SW480 (cell line): ENCODE measurements at regions not wholly inside any gene's neighbourhood (a gene's known extent, or its start where the extent isn't known, plus 50 kb on each side); places are given as distances from the start of the nearest gene placed in this dataset.

ENCODE experiments used
- DNase-seq: peaks from one replicate; pipeline ENCODE4 v3.0.0-alpha.2; 2016; ENCODE audit warnings: low spot score

- no peak for DNase-seq
These were observed 423.7 kb downstream of the C3orf38 start for GRCh38 chr3:88573472-88573871.

DNA sequence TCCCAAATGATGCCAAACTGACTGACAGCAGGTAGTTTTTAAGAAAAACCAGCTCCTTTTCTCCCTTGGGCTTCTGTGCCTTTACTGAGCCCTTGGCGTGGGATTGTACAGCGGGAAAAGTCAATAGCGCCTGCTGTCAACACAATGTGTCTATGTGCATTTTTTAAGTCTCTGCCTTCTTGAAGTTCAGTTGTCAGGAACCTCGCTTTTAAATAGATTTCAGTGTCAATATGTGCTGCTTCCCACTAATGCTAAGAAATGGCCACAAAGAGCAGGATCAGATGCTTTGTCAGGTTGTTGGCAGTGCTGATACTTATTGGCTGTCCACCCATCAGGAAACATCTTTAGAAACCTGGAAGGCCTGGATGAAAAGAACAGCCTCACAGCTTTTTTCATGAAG is 424.4 kb downstream of the C3orf38 start:
- no peak for DNase-seq

DNA sequence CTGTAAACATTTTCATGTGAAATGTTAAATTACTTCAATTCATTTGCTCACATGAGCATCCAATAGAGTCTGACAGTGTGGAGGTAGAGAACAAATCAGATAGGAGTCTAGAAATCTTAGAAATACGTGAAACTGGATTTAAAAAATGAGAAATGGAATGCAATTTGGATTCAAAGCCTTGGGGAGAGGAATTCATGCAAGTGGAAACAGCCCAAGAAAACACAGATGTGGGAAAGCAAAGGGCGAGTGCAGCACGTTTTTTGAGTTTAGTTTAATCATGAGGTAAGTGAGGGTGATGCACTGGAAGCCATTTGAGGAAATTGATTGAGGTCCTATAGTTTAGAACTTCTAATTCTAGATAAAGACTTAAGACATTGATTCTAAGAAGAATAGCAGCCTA is 434.7 kb downstream of the C3orf38 start:
- no peak for DNase-seq

DNA sequence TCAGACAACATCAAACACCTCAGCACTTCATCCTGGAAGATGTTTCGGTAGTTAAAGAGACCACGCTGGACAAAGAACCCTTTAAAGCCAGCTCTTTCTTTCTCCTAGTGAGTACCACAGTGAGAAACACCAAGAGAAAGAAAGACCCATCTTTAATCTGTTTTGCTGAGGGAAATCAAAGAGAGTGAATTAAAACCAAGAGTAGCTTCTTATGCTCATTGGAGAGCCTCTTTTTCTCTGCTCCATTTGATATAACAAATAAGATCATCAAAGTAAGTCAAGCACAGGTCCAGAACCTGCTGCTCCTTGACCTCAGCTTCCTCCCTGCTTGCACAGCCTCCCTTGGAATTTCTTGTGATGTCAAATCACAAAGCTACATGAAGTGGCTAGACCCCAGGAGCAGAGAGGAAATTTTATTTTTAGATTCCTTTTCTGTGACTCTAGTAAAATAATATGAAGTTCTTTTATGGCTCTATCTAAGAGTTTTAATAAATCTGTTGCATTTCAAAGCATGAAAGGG is 436.4 kb downstream of the C3orf38 start:
- DNase-seq: no peak

DNA sequence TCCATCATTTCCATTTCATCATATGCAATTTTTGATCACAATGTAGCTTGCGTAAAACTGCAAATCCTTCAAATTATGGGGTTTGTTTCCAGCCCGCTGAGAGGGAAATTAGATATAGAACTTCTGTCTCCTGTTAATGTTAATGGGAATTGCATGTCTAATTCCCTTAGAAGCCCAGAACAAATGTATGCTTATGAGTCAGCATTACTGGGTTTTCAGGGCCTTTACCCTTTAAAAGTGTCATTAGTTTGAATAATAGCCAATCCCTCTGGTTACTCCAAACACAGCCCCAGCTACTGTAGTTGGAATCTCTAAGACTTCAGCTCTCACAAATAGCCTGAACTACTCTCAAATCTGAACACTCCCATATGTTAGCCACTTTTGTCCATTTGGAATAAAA is 439.4 kb downstream of the C3orf38 start:
- no peak for DNase-seq

- no peak for DNase-seq
These were observed 445.3 kb downstream of the C3orf38 start for GRCh38 chr3:88595026-88595425.

- DNase-seq: no peak
These were observed 446.7 kb downstream of the C3orf38 start for GRCh38 chr3:88596451-88596850.

DNA sequence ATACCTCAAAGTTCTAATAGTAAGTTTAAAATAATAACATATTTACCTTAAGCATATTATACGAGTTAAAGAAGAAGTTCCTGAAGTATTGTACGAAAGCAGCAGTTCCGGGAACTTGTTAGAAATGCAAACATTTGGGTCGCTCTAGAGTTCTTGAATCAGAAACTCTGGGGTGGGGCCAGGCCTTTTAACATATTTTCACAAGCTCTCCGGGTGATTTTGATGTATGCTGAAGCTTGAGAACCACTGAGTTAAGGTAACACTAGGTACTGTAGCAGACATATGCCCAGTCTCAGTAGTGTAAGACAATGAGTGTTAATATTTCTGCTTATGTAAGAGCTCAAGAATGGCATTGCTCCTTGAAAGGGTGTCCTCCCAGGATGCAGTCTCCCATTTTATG is 461.1 kb downstream of the C3orf38 start:
- DNase-seq: no peak

- DNase-seq: no peak
These were observed 462.1 kb downstream of the C3orf38 start for GRCh38 chr3:88611826-88612326.

DNA sequence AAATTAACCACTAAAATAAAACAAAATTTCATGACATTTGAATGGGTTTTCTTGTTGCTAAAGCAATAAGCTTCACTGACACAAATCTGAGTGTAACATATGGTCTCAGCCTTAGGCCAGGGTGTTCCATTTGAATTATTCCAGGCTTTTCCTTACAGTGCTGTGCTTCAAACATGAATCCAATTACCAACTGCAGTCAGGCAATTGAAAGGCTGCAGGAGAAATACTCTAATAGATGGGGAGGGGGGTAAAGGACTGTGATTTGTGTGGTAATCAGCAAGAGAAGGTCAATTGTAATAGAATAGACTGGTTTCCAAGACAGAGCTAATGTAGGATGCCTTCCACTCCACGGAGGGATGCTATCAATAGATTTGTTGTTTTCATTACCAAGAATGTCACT is 466.7 kb downstream of the C3orf38 start:
- DNase-seq: no peak

DNA sequence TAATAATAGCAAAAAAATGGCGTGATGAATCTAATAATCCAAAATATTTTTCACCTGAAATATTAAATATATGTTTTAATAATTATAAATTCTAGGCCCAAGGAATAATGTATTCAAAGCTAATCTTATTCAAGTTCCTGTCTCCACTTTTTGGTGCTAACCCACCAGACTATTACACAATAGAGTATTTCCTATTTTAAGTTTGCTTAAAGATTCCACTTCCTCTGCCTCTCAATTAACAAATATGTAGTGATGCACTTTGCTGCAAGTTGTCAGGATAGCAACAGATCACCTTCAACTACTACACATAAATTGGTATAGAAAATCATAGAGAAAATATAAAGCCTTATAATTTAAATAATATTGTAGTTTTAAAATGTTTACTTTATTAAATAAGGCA is 467.5 kb downstream of the C3orf38 start:
- no peak for DNase-seq

DNA sequence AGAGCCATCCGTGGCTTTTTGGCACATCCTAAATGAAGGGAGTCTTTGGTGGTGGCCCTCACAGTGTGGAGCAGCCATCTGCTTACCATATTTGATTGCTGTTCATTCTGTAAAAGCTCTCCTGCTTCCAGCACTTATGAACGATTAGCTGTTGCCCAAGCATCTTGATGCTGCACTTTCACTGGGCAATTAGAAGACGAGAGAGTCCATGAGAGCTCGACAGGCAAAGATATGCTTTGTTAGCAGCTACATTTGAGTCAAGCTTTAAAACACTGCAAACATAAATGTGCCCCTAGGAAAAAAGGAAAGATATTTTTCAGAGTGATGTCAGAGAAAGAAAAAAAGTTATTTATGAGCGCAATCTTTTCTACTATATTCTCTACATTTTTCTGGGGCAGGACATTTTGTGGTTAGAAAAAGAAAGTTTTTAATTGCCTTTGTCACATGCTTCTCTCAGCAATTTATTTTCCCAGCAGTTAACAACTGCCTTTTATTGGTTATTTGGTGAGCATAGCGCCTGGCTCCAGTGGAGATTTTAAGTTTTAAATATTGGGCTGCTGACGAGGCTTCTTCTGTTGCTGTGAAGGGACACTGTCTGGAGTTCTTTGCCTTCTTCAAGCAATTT is 468.4 kb downstream of the C3orf38 start:
- DNase-seq: no peak

DNA sequence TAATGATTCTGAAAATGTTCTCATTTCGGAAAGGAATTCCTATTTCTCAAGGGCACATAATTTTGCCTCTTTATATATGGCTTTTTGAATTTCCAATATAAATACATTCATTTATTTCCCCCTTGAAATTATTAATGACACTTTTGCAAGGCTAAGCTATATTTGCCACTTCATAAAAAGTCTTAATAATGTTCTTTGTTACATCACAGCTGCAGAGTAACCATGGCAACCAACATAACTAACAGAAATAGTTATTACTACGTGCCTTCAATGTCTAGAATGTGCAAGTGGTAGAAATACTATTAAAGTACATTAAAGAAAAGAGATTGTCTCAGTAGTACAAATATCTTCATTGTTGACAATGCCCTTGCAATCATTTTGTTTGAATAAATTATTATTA is 471.8 kb downstream of the C3orf38 start:
- DNase-seq: no peak

DNA sequence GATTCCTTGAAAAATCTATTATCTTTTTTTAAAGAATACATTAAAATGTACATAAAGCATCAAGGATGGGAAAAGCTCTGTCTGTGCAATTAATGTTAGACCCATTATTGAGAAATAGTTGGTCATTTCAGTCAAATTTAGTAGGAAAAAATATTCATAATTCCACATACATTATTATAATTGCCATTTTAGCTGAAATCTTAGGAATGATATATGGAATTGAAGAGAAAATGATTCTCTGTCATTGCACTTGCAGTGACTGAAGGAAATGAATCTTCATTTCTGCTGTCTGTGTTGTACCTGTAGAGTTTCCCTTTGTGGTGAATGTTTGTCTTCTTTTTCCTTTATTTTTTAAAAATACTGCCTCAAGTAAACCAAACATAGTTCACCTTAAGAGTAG is 473.9 kb downstream of the C3orf38 start:
- no peak for DNase-seq

- no peak for DNase-seq
These were observed 476.8 kb downstream of the C3orf38 start for GRCh38 chr3:88626456-88627120.

GRCh38 chr3:88628901-88629300 is 478.5 kb upstream of the EPHA3 start:
- DNase-seq: no peak

DNA sequence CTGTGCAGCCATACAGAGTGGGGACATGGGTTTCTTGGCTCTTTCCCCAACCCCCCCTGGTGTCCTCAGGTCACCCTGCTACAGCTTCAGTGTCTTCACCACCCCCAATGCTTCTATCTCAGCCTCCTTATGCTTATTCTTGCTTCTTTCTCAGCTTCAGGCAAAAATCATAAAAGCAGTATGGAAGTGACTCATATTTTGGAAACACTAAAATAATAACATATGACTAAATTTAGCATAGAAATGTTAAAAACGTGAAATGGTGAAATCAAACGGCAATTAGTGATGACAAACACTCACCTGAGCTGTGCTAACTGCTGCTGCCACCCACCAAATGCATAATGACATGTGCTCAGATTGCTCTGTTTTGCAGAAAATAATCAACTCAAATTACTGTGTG is 475.2 kb upstream of the EPHA3 start:
- no peak for DNase-seq

DNA sequence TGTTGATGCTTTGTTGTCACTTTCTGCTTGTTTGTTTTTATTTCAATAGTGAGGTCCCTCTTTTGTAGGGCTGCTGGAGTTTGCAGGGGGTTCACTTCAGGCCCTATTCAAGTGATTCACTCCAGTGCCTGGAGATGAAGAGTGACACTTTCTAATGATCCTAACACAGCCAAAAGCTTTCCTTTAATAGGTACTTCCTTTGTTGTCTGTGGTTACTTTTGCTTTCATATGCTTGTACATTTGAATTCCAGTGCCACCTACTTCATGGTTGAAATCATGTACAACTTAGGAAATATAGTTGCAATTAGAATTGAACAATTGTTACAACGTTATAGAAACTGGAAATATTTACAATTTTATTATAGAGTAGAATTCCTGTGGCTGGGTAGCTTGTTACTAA is 466.8 kb upstream of the EPHA3 start:
- no peak for DNase-seq

- DNase-seq: no peak
These were observed 466.3 kb upstream of the EPHA3 start for GRCh38 chr3:88641033-88641604.

DNA sequence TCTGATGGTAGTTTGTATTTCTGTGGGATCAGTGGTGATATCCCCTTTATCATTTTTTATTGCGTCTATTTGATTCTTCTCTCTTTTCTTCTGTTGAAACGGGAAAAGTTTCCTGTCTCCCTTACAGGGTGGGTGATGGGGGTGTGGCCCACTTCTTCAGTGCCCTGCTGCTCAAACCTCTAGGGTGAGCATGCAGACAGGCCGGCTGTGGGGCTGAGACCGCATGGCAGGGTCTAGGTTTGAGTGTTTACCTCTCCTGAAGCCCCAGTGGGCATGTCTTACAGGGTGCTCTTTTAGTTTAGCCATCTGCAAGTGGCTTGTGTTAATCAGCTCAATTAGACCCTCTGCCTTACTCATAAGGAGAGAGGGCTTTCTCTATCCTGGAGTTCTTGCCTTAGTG is 450.0 kb upstream of the EPHA3 start:
- no peak for DNase-seq

GRCh38 chr3:88661433-88661824 is 446.0 kb upstream of the EPHA3 start:
- no peak for DNase-seq

DNA sequence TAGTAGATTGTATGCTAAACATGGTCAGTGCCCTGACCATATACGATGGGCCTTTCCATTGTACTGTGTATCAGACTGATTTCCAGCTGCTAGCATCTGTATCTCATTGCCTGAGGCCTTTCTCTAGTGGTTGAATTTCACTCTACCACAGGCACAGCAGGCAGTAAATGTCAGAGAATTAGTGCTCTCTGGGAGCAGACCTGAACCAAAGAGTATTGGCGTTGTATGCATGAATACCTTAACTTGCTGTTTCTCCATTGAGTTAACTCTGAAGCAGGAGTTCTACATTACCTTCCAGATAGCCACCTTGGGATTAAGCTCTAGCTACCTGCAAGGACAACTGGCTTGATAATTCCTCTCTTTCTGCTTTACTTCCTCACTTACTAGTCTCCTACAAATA is 439.2 kb upstream of the EPHA3 start:
- DNase-seq: no peak

- DNase-seq: no peak
These were observed 435.8 kb upstream of the EPHA3 start for GRCh38 chr3:88671573-88671972.

- no peak for DNase-seq
These were observed 430.1 kb upstream of the EPHA3 start for GRCh38 chr3:88677298-88677697.
